ENCODE measurements at regions not wholly inside any gene's neighbourhood (a gene's known extent, or its start where the extent isn't known, plus 50 kb on each side); places are given as distances from the start of the nearest gene placed in this dataset.

DNA sequence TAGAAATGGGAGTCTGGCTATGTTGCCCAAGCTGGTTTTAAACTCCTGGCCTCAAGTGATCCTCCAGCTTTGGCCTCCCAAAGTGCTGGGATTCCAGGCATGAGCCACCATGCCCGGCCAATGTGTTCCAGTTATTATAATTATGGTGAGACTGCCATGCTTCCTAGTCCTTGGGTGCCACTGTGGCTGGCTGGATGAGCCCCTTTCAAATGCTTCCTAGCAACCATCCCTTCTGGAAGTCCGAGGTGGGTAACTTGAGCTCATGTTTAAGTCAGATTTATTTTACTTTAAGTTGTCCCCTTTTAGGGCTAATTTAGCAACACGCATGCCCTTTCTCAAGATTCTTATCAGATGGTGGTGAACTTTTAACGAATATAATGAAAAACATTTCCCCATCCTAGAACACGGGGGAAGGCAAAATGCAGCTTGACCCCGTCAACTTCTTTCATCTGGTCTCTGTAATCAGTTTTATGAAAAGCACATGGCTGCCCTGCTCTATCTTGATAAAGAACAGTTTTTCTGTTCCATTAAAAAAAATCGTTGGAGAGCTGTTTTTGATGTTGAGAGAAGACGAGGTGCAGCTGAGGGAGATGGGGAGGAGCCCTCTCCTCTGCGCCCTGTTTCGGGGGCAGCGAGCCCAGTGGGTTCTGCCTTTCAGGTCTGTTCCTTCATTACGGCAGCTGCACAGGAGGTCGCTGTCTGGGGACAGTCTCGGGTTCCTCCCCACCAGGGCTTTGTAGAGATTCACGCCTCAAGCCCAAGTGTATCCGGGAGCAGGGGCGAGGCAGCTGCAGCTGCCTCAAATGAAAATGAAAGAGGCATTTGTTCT, 61.0 kb upstream of the MKI67 start:
- no TSS peak for BruUV-seq (replicated peaks)
- ChIA-PET POLR2A (ENCODE audit: unreplicated experiment) (no interaction called here), CTCF (no interaction called here)

DNA sequence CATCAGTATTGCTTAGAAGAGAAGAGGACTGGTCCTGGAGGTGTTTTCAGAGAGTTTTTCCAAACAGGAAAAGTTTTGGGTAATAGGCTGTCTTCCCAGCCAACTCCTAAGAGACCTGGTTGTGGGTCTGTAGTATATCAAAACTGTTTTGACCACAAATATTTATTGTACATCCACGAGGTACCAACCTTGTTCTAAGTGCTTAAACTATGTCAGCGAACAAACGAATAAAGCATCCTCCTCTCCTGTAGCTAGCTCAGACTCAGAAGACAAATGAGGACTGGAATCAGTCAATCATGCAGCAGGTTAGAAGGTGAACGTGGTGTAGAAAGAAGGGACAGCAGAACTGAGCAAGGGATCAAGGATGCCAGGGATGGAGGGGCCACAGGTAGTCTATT, 61.6 kb upstream of the MKI67 start:
- Histone ChIP-seq H3K9me2 (replicated peaks; ENCODE audit: low read length) (no peaks in the 10 kb centered on the region), H3K27me3 (ENCODE audit: low read length) (no peaks in the 10 kb centered on the region), H3K79me2 (ENCODE audit: low read length) (no peaks in the 10 kb centered on the region), H3K4me3 (ENCODE audit: low read length) (no peak overlapping the region), H3F3A (ENCODE audit: low read length, unreplicated experiment) (no peaks in the 10 kb centered on the region), H3K9ac (ENCODE audit: low read length) (no peak overlapping the region), H3K4me2 (ENCODE audit: low read length) (no peak overlapping the region), H2AFZ (ENCODE audit: low read length) (no peak overlapping the region), H3K36me3 (ENCODE audit: low read depth, low read length) (no peaks in the 10 kb centered on the region), H3K4me1 (ENCODE audit: insufficient read depth, low read length) (peaks cover 14% of the 10 kb centered on the region), H3K9me3 (ENCODE audit: low read length) (no peaks in the 10 kb centered on the region), H4K20me1 (ENCODE audit: low read length) (no peaks in the 10 kb centered on the region), H3K27ac (ENCODE audit: low read length) (no peak overlapping the region)
- no peak for TF ChIP-seq EZH2 (IDR thresholded peaks at IDR 0.05; ENCODE audit: low read length, unreplicated experiment)
- TF ChIP-seq EZH2phosphoT487 (IDR thresholded peaks at IDR 0.05; ENCODE audit: borderline replicate concordance, low read length), result no peak
- TF ChIP-seq, protein P1, sequence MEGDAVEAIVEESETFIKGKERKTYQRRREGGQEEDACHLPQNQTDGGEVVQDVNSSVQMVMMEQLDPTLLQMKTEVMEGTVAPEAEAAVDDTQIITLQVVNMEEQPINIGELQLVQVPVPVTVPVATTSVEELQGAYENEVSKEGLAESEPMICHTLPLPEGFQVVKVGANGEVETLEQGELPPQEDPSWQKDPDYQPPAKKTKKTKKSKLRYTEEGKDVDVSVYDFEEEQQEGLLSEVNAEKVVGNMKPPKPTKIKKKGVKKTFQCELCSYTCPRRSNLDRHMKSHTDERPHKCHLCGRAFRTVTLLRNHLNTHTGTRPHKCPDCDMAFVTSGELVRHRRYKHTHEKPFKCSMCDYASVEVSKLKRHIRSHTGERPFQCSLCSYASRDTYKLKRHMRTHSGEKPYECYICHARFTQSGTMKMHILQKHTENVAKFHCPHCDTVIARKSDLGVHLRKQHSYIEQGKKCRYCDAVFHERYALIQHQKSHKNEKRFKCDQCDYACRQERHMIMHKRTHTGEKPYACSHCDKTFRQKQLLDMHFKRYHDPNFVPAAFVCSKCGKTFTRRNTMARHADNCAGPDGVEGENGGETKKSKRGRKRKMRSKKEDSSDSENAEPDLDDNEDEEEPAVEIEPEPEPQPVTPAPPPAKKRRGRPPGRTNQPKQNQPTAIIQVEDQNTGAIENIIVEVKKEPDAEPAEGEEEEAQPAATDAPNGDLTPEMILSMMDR (conservative IDR thresholded peaks at IDR 0.05; ENCODE audit: low read depth, low read length), result no peak
- intact Hi-C loops (cut with micrococcal nuclease), result no loop called here
- BruUV-seq (replicated peaks), result no TSS peak
- ATAC-seq, result no peak
- POLR2A ChIA-PET (ENCODE audit: unreplicated experiment), result no interaction called here
- CTCF ChIA-PET, result no interaction called here
- no peak for DNase-seq

More for the DNA sequence above, 61.0 kb upstream of the MKI67 start:
- Histone ChIP-seq H3K27ac (ENCODE audit: low read length) (no peak overlapping the region), H3K27me3 (ENCODE audit: low read length) (no peaks in the 10 kb centered on the region), H2AFZ (ENCODE audit: low read length) (no peak overlapping the region), H3K4me2 (ENCODE audit: low read length) (no peak overlapping the region), H3K36me3 (ENCODE audit: low read depth, low read length) (no peaks in the 10 kb centered on the region), H3K9ac (ENCODE audit: low read length) (no peak overlapping the region), H3F3A (ENCODE audit: low read length, unreplicated experiment) (no peaks in the 10 kb centered on the region), H3K4me1 (ENCODE audit: insufficient read depth, low read length) (peaks cover 10% of the 10 kb centered on the region), H4K20me1 (ENCODE audit: low read length) (no peaks in the 10 kb centered on the region), H3K79me2 (ENCODE audit: low read length) (no peaks in the 10 kb centered on the region), H3K9me3 (ENCODE audit: low read length) (no peaks in the 10 kb centered on the region), H3K4me3 (ENCODE audit: low read length) (no peak overlapping the region), H3K9me2 (replicated peaks; ENCODE audit: low read length) (no peaks in the 10 kb centered on the region)
- intact Hi-C loops (cut with micrococcal nuclease), result no loop called here
- TF ChIP-seq, protein P1 (conservative IDR thresholded peaks at IDR 0.05; ENCODE audit: low read depth, low read length), result no peak
- TF ChIP-seq EZH2phosphoT487 (IDR thresholded peaks at IDR 0.05; ENCODE audit: borderline replicate concordance, low read length) (no peak), EZH2 (IDR thresholded peaks at IDR 0.05; ENCODE audit: low read length, unreplicated experiment) (no peak)
- DNase-seq (no peak), ATAC-seq (no peak)

DNA sequence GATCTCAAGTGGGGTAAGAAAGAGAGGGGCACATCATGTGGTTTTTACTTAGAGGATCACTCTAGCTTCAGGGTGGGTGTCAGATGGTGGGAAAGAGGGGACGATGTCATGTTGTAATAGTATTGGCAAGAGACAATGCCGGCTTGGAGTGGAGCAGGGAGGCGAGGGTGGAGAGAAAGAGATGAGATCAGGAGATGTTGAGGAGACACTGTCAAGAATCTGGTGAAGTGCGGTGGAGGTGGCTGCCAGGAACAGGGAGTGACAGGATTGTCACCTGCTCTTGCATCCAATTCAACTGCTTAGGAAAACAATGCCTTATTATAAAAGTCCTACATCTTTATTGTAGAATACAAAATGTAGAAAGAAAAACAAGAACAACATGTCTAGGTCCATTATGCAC, 63.0 kb upstream of the MKI67 start:
- POLR2A ChIA-PET (ENCODE audit: unreplicated experiment), result no interaction called here

More for the DNA sequence above, 63.0 kb upstream of the MKI67 start:
- TF ChIP-seq EZH2phosphoT487 (IDR thresholded peaks at IDR 0.05; ENCODE audit: borderline replicate concordance, low read length) (no peak), EZH2 (IDR thresholded peaks at IDR 0.05; ENCODE audit: low read length, unreplicated experiment) (no peak)
- TF ChIP-seq, protein P1 (conservative IDR thresholded peaks at IDR 0.05; ENCODE audit: low read depth, low read length), result no peak
- ATAC-seq (no peak), DNase-seq (no peak)
- H3K9me2 ChIP-seq (replicated peaks; ENCODE audit: low read length), result no peaks in the 10 kb centered on the region
- H3K27me3 ChIP-seq (ENCODE audit: low read length), result no peaks in the 10 kb centered on the region
- H3K27ac ChIP-seq (ENCODE audit: low read length), result no peak overlapping the region
- H3K4me2 ChIP-seq (ENCODE audit: low read length), result no peak overlapping the region
- no peaks in the 10 kb centered on the region for H4K20me1 ChIP-seq (ENCODE audit: low read length)
- BruUV-seq (replicated peaks), result no TSS peak
- CTCF ChIA-PET, result no interaction called here
- no peak overlapping the region for H3K9ac ChIP-seq (ENCODE audit: low read length)
- H3F3A ChIP-seq (ENCODE audit: low read length, unreplicated experiment), result no peaks in the 10 kb centered on the region
- intact Hi-C loops (cut with micrococcal nuclease), result no loop called here
- no peak overlapping the region for H2AFZ ChIP-seq (ENCODE audit: low read length)
- peaks cover 14% of the 10 kb centered on the region for H3K4me1 ChIP-seq (ENCODE audit: insufficient read depth, low read length)
- no peaks in the 10 kb centered on the region for H3K9me3 ChIP-seq (ENCODE audit: low read length)
- H3K36me3 ChIP-seq (ENCODE audit: low read depth, low read length), result no peaks in the 10 kb centered on the region
- H3K4me3 ChIP-seq (ENCODE audit: low read length), result no peak overlapping the region
- no peaks in the 10 kb centered on the region for H3K79me2 ChIP-seq (ENCODE audit: low read length)

Data from PC-3 (cell line).